Progenitor cell of endocrine pancreas (in vitro differentiated cells): ENCODE measurements at regions not wholly inside any gene's neighbourhood (a gene's known extent, or its start where the extent isn't known, plus 50 kb on each side); places are given as distances from the start of the nearest gene placed in this dataset.

Experiments used
- DNase-seq: peaks from one replicate; pipeline ENCODE4 v3.0.0; 2021; ENCODE audit warnings: low spot score; ENCODE audit not compliant: unreplicated experiment
- H3K27ac Mint-ChIP-seq: 2 replicates; pipeline ENCODE4 v1.8.0; 2021; ENCODE audit warnings: mild to moderate bottlenecking, moderate library complexity, mixed read lengths
- H3K27me3 Mint-ChIP-seq: 2 replicates; pipeline ENCODE4 v1.8.0; 2021; ENCODE audit warnings: mixed read lengths
- H3K36me3 Mint-ChIP-seq: 2 replicates; pipeline ENCODE4 v1.8.0; 2022; ENCODE audit warnings: mixed read lengths; ENCODE audit not compliant: insufficient read depth
- H3K4me1 Mint-ChIP-seq: 2 replicates; pipeline ENCODE4 v1.8.0; 2021; ENCODE audit warnings: low read depth, mixed read lengths
- H3K4me3 Mint-ChIP-seq: 2 replicates; pipeline ENCODE4 v1.8.0; 2021; ENCODE audit warnings: low read depth, mild to moderate bottlenecking, moderate library complexity, mixed read lengths
- H3K9me3 Mint-ChIP-seq: 2 replicates; pipeline ENCODE4 v1.8.0; 2021; ENCODE audit warnings: low read depth, mixed read lengths
- TF ChIP-seq, protein P1 (sequence below): fragments of 200-600 bp; sonication (generic); IDR thresholded peaks from one replicate; pipeline ENCODE4 v1.5.0; 2021; ENCODE audit warnings: antibody characterized with exemption, mild to moderate bottlenecking; ENCODE audit not compliant: unreplicated experiment

DNA sequence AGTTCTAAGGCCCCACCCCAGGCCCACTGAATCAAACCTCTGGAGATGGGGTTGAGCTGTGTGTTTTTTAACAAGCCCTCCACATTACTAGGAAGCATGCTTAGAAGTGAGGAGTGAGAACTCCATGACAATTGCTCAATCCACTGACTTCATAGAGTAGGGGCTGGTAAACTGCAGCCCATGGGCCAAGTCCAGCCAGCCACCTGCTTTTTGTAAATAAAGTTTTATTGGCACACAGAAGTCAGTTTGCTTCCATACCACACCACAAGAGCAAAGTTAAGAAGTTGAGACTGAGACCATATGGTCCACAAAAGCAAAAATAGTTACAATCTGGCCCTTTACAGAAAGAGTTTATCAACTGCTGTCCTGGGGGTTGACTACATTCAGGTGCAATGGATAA, 309.2 kb downstream of the SETD4 start:
- TF ChIP-seq, protein P1, sequence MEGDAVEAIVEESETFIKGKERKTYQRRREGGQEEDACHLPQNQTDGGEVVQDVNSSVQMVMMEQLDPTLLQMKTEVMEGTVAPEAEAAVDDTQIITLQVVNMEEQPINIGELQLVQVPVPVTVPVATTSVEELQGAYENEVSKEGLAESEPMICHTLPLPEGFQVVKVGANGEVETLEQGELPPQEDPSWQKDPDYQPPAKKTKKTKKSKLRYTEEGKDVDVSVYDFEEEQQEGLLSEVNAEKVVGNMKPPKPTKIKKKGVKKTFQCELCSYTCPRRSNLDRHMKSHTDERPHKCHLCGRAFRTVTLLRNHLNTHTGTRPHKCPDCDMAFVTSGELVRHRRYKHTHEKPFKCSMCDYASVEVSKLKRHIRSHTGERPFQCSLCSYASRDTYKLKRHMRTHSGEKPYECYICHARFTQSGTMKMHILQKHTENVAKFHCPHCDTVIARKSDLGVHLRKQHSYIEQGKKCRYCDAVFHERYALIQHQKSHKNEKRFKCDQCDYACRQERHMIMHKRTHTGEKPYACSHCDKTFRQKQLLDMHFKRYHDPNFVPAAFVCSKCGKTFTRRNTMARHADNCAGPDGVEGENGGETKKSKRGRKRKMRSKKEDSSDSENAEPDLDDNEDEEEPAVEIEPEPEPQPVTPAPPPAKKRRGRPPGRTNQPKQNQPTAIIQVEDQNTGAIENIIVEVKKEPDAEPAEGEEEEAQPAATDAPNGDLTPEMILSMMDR = no peak
- Mint-ChIP-seq H3K27ac (no peak overlapping the region), H3K36me3 (no peaks in the 10 kb centered on the region), H3K4me1 (peaks cover 4% of the 10 kb centered on the region), H3K27me3 (peaks cover 66% of the 10 kb centered on the region), H3K9me3 (peaks cover 5% of the 10 kb centered on the region), H3K4me3 (no peak overlapping the region)
- no peak for DNase-seq

DNA sequence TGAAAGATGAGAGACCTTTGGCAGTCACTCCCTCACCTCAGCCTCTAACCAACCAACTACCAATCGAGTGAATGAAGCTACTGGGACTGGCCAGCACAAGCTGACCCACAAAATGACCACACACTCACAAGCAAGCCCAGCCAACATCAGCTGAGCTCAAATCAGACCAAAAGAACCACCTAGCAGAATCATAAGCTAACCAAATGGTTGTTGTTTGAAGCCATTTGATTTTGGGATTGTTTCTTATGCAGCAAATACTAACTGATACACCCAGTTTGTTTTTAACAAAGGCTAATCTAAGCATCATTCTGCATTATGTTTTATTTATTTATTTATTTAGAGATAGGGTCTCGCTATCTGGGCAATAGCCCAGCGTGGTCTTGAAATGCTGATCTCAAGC, 310.4 kb downstream of the SETD4 start:
- TF ChIP-seq, protein P1 = no peak
- peaks cover 4% of the 10 kb centered on the region for H3K4me1 Mint-ChIP-seq
- H3K27ac Mint-ChIP-seq = no peak overlapping the region
- H3K4me3 Mint-ChIP-seq = no peak overlapping the region
- DNase-seq = no peak
- H3K36me3 Mint-ChIP-seq = no peaks in the 10 kb centered on the region
- peaks cover 5% of the 10 kb centered on the region for H3K9me3 Mint-ChIP-seq
- peaks cover 55% of the 10 kb centered on the region for H3K27me3 Mint-ChIP-seq

DNA sequence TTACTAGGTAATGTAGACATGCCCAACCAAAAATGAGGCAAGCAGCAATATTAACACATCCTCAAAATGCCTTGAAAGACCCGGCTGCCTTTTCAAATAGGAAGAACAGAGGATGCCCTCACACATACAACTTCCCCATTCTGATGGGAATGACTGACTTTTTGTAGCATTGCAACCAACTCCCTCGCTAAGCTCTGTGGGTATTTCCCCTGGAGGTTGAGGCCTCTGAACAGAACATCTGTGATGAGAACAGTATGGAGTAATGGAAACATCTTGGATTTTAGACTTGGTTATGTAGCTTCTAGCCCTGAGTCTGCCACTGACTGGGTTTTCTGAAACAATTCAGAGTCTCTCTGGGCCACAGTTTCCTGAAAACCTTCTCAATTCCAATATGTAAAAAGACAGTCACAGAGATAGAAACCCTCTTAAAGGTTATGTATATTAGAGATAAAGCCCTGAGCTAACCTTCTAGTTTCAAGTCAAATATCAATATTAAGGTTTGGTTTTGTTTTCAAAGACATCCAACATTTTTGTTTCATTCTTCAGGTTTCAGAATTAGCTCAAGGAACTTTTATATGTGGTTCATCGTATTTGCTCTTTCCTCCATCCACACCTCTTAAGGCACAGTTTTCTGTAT, 311.5 kb downstream of the SETD4 start:
- H3K36me3 Mint-ChIP-seq = no peaks in the 10 kb centered on the region
- DNase-seq = no peak
- H3K9me3 Mint-ChIP-seq = peaks cover 5% of the 10 kb centered on the region
- H3K27me3 Mint-ChIP-seq = peaks cover 55% of the 10 kb centered on the region
- TF ChIP-seq, protein P1 = no peak
- H3K27ac Mint-ChIP-seq = no peak overlapping the region
- H3K4me1 Mint-ChIP-seq = peaks cover 4% of the 10 kb centered on the region
- H3K4me3 Mint-ChIP-seq = no peak overlapping the region

DNA sequence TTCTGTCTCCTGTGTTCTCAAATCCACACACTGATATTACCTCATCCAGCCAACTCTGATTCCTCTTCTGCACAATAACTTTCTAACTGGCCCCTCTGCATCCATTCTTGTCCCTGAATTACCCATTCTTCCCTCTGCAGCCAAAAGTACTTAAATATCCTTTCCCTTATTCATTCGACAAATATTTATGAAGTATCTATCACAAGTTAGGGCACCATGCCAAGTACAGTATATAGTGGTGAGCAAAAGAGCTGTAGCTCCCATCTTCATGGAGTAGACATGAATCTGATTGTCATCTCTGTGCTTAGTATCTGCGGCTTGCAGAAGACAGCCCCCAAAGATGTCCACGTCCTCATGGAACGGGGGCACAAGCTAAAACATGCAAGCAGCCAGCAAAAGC, 316.8 kb downstream of the SETD4 start:
- Mint-ChIP-seq H3K36me3 (no peaks in the 10 kb centered on the region), H3K4me1 (no peaks in the 10 kb centered on the region), H3K27me3 (peaks cover 29% of the 10 kb centered on the region), H3K9me3 (peaks cover 10% of the 10 kb centered on the region), H3K4me3 (no peak overlapping the region), H3K27ac (no peak overlapping the region)
- DNase-seq = no peak
- TF ChIP-seq, protein P1 = no peak

DNA sequence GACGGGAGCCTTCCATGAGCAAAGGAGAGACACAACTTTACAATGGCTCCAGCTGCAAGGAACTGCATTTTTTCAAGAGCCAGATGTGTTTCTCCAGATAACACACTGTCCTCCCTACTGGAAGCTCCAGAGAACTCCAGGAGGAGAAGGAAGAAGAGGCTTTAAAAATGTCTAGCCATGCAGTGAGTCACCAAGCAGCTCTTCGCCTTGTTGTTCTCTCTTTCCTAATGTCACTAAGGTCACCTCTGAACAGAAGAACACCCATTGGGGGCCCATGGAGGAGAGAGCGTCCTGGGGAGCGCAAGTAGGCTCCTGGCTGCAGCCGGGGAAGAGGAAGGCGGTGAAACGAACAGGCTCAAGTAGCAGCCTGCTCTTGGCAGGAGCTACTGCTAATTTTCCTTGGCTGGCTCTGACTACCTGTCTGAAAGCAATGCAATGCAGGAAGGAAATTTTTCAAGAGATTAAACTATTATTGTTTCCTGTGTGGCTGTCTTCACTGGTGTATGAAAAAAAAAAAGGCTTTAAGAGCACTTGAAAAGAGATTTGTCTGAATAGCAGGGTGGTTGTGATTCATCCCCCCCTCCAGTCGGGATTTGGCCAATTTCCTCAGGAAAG, 321.9 kb downstream of the SETD4 start:
- H3K27ac Mint-ChIP-seq = no peak overlapping the region
- peaks cover 4% of the 10 kb centered on the region for H3K27me3 Mint-ChIP-seq

More for the DNA sequence above, 321.9 kb downstream of the SETD4 start:
- Mint-ChIP-seq H3K4me1 (no peaks in the 10 kb centered on the region), H3K9me3 (peaks cover 15% of the 10 kb centered on the region), H3K36me3 (no peaks in the 10 kb centered on the region), H3K4me3 (no peak overlapping the region)
- TF ChIP-seq, protein P1 = no peak
- no peak for DNase-seq
